ENCODE measurements at regions not wholly inside any gene's neighbourhood (a gene's known extent, or its start where the extent isn't known, plus 50 kb on each side); places are given as distances from the start of the nearest gene placed in this dataset.
A peak's percentile ranks its signal among the peaks of the same experiment; 100 is the strongest.
"Not testable (repeated sequence)": the region's sequence is repeated elsewhere in the genome, so short reads cannot be mapped to it uniquely, and the experiment has no call there.

DNA sequence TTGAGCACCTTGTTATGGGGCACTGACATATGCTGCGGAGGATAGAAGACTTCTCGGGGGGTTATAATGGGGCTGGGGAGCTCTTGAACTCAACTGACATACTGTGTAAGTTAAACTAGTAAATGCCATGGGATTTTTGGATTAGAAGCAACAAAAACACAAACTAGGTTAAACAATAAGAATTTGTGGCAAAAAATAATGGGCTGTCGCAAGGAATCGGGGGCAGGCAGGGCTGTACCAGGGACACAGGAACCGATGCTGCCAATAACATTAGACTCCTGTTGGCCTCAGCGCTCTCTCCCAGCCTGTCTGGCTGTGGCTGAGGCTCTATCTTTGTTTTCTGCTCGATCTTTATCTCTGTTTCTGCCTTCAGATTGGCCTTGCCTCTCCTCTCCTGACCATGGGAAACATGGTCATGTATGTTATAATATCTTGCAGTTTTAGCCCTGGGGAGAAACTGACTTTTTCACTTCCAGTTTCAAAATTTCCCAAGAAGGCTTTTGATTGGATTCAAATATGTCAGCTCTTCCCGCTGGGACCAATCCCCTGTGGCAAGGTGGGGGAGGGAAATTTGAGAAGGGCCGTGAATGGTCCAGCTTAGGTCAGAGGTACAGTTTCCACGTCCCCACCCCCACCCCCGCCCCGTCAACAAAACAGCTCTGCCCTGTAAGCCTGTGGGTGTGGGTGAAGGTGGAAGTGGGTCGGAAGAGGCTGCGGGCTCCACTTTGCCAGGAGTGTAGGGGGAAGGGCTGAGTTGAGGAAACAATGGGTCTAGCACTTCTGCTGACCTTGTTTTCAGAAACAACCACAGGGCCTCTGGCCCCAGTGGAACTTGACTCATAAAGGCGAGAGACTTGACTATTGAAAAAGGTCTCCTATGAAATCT lies 161.1 kb upstream of the TBL1XR1 start:
- DNase-seq = peak in 46 of 51 donors; percentile 11 to 80 (median 38)

- DNase-seq = peak in 13 of 51 donors; percentile 25 to 77 (median 41)
These were observed 161.8 kb upstream of the TBL1XR1 start for GRCh38 chr3:177358977-177359592.

GRCh38 chr3:177359593-177360357 lies 162.5 kb upstream of the TBL1XR1 start:
- peak; percentile 70 to 96 (median 89) for DNase-seq

DNA sequence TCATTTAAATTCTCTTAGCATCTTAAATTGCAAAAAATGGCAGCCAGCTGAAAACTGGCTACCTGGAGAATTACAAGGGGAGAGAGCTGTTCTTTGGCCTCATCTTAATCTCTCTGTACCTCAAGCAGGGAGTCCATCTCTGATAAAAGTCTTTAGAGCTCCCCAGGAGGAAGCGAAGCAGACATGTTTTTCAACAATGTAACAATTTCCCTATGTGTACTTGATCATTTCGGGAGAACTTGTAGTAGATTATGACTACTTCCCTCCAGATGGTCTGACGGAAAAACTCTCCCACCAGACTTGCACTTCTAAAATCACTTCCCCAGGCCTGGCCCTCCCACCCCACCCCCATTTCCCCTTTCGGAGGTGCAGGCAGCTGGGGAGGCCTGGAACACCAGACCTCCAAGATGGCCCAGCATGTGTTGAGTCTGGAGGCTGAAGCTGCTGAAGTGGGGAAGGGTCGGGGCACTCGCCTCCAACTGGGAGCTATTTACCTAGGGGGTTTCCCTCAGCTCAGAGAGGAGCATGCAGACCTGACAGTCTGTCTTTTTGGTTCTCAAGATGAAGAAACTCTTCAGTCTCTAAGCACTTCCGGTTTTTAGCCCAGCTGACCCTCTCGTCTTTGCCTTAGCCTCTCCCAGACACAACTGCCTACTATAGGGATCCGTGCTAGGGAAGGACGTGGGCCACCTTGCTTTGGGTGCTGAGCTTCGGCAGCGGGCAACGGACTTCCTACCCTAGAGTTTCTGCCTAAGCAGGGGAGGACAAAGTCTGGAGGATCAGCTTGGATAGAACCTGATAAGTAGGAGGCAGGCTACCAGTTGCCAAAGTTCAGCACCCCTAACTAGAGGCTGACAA lies 164.0 kb upstream of the TBL1XR1 start:
- DNase-seq = peak in 9 of 51 donors; percentile 2 to 62 (median 17)

DNA sequence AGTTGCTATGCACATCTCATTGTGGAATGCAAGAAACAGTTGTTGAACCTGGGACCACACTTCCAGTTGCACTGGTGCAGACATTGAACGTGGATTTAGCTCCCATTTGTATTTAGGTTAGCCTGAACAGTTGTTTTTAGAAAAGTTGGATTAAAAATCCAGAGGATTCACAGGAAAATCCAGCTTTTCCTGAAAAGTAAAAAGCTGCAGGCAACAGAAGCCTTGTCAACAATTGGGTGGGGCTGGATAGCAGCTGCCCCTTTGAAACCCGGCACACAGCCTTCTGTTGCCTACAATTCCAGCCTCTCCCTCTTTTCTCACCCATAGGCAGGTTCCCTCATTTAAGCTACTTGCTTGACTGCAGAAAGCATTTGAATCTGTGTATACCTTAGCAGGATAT lies 165.3 kb upstream of the TBL1XR1 start:
- no peak for DNase-seq

DNA sequence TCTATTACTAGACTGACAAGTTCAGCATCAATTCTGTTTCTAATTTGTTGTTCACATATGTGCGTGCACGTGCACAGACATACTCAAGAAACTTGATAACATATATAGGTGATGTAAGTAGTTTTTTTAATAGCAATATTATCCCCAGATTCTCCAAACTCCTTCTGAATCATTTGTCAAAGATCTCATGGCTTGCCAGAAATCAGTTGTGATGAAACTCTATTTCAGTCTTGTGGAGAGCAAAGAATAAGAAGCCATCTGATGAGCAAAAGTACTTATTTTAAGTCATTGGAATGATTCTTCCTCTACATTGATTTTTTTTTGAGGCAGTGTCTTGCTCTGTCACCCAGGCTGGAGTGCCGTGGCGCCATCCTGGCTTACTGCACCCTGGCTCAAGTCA lies 167.0 kb upstream of the TBL1XR1 start:
- no peak for DNase-seq

DNA sequence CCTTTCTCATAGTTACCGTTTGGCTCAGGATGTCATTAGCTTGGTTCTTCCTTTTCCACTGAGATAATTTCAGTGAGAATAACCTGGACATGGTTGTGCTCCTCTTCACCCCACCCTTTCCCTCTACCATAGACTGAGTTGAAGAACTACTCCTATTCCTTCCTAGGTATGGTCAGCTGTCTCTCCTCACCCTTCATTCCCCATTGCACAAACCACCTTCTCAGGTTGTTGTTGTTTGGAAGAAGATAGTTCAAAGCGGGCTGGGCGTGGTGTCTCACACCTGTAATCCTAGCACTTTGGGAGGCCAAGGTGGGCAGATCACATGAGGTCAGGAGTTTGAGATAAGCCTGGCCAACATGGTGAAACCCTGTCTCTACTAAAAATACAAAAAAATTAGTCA lies 168.0 kb upstream of the TBL1XR1 start:
- DNase-seq = not testable (repeated sequence)

- DNase-seq = no peak
These were observed 170.5 kb upstream of the TBL1XR1 start for GRCh38 chr3:177367788-177368187.

DNA sequence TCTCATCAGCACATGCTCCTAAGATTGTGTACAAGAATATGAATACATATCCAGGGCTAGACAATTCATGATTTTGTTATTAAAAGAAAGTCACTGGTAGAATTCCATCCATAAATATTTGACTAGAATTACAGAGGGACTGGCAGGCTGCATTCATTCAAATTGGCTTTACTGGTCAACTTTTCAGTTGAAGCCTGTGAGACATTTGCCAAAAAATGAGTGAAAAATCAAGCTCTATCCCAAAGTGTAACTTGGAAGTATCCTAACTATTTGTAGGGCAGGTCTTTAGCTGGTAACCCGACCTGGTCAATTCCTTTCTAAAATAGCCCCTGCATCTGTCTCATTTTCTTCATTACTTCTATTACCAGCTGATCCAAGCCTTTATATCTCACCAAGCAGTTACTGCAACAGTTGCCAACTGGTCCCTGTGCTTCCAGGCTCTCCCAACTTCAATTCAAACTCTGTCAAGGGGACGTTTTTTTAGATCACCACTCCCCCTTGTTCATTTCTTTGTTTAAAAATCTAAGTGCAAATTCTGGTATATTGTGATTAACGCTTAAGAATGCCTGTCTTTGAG lies 173.1 kb upstream of the TBL1XR1 start:
- DNase-seq = no peak

DNA sequence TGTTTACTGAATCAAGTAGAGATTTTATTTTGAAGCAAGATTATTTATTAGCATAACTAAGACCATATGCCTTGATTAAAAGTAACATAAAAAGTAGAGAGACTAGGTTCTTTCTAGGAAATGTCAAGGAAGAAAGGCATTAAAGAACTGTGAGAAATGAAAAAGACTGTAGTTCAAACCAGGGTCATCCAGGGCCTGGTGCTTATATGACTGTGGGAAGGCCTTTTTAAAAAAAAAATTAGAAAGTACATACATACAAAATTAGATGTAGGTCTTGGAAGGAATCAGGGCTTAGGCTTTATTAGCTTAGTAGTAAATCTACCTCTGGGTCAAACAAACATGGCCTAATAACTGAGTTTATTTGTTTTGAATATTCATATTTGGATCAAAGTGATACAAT lies 173.9 kb upstream of the TBL1XR1 start:
- no peak for DNase-seq

DNA sequence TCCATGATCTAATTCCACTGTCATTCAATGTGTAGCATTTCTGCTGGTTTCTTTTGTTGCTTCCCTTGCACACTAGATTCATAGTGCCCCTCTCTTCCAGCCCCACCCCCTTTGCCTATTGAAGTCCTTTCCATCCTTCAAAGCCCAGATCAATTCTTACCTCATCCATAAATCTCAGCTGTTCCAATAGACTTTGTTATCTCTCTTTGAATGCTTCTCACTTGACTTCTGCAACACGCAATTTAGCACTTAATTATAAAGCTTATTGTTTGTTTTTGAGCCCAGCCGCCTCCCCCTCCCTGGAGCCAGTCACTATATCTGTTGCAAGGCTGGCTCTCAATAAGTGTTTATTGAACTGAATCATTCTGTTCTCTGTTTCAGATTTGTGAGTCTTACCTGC lies 174.6 kb upstream of the TBL1XR1 start:
- no peak for DNase-seq

GRCh38 chr3:177374323-177374722 lies 177.0 kb upstream of the TBL1XR1 start:
- no peak for DNase-seq

- no peak for DNase-seq
These were observed 178.0 kb upstream of the TBL1XR1 start for GRCh38 chr3:177375316-177375715.

DNA sequence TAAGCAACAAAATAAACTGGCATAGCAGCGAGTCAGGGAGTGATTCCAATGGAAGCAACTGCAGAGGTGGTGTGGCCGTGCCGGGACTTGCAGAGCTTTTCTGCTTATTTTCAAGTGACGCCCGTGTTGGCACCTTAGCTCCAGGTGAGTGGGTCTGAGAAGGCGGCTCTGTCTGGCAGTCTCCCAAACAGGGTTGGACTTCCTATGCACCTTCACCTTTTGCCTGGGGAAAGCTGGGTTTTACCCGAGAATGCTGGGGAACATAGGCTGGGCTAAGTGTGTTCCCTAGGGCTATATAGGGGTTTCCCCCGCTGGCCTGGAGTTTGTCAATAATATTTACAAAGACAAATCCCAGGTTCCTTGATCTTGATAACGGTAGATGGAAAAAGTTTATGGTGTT lies 179.9 kb upstream of the TBL1XR1 start:
- no peak for DNase-seq

DNA sequence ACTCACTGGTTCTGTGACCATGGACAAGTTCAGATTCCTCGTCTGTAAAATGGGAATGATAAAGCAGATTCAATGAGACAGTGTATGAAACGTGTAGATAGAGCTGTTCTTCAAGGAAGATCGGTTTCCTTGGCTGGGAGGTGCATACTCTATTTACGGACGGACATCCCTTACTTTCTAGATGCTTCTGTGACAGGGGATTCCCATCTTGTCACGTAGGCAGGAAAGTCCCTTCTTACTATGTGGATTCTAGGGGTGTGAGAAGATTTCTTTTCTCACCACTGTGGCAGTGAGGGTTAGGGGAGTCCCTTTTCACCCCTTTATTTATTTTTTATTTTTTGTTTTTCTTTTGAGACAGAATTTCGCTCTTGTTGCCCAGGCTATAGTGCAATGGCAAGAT lies 180.9 kb upstream of the TBL1XR1 start:
- no peak for DNase-seq

DNA sequence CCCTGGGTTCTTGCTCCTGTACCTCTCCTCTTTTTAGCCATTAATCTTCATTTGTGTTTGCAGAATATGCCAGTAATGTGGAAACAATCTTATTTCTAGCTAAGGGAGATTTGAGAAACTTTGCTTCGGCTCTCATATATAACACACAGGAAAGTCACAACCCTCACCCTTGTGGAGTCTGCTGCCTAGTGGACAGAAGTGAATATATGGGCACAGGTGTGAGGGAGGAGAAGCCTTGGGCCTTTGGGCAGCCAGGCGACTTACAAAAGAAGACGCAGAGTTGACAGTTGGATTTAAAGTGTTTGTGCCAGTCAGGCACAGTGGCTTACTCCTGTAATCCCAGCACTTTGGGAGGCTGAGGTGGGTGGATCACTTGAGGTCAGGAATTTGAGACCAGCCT lies 181.8 kb upstream of the TBL1XR1 start:
- no peak for DNase-seq

DNA sequence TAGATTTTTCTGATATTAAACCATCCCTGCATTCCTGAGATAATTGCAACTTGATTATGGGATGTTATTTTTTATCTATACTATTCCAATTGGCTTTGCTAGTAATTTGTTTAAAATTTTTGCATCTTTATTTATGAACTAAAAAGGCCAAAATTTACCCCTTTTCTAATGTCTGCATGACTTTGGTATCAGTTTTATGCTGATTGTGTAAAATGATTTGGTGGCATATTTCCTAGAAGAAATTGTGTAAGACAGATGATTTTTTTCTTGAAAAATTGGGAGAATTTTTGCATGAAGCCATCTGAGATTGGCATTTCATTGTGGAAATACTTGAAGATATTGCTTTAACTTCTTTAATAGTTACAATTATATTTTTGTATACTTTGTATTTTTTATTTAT lies 183.8 kb upstream of the TBL1XR1 start:
- no peak for DNase-seq

DNA sequence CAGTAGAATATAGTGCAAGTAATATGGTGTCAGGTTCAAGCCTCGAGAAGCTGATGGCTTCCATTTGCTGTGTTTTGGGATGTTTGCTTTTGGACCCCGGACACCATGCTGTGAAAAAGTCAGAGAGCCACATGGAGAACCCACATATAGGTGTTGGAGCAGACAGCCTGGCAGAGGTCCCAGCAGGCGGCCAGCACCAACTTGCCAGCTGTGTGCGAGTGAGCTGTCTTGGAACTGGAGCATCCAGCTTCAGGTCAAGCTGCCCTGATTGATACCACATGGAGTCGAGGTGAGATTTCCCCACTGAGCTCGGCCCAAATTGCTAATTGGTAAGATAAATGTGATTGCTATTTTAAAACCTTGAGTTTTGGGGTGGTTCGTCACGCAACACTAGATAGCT lies 185.7 kb upstream of the TBL1XR1 start:
- no peak for DNase-seq

DNA sequence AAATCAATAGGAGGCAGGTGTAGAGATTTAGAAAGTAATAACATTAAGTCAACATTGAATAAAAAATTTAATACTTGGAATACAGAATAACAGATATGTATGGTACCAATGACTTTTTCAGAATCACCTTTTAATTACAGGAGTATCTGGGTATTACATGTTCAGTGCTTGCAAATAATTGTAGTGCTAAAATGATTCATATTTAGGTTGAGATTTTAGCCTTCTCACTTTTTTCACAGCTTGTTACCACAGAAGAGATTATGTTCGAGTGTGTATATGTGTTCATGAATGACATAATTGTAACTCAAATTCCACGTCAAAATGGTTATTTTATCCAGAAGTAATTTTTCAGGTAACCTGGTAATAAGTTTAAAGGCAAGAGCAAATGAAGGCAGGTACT lies 187.9 kb upstream of the TBL1XR1 start:
- no peak for DNase-seq

GRCh38 chr3:177385831-177386301 lies 188.6 kb upstream of the TBL1XR1 start:
- no peak for DNase-seq

GRCh38 chr3:177388209-177388608 lies 190.9 kb upstream of the TBL1XR1 start:
- DNase-seq = no peak

All from hypothalamus (tissue), 51 donors.